Activated gamma-delta T cell treated with Interleukin-2 at 50 U/mL for 16 hours (primary cell): ENCODE measurements at regions not wholly inside any gene's neighbourhood (a gene's known extent, or its start where the extent isn't known, plus 50 kb on each side); places are given as distances from the start of the nearest gene placed in this dataset.

Experiments used
- DNase-seq: peaks from one replicate; pipeline ENCODE4 v3.0.0-alpha.2; 2020

GRCh38 chr14:97539884-97540283 is 742.7 kb downstream of the VRK1 start:
- DNase-seq: no peak

- no peak for DNase-seq
Measured at GRCh38 chr14:97543221-97543620, 746.0 kb downstream of the VRK1 start.

GRCh38 chr14:97543816-97544215 is 746.6 kb downstream of the VRK1 start:
- no peak for DNase-seq

GRCh38 chr14:97544571-97544970 is 747.4 kb downstream of the VRK1 start:
- DNase-seq: no peak

GRCh38 chr14:97546491-97547230 is 749.5 kb downstream of the VRK1 start:
- DNase-seq: no peak

- no peak for DNase-seq
Measured at GRCh38 chr14:97550463-97550862, 753.3 kb downstream of the VRK1 start.

GRCh38 chr14:97554597-97554996 is 757.4 kb downstream of the VRK1 start:
- no peak for DNase-seq

GRCh38 chr14:97564334-97564733 is 767.2 kb downstream of the VRK1 start:
- no peak for DNase-seq

- DNase-seq: no peak
Measured at GRCh38 chr14:97571201-97571600, 774.0 kb downstream of the VRK1 start.

- no peak for DNase-seq
Measured at GRCh38 chr14:97571866-97572555, 774.8 kb downstream of the VRK1 start.

- no peak for DNase-seq
Measured at GRCh38 chr14:97572583-97573458, 775.6 kb downstream of the VRK1 start.

GRCh38 chr14:97575677-97576076 is 778.5 kb downstream of the VRK1 start:
- DNase-seq: no peak

- no peak for DNase-seq
Measured at GRCh38 chr14:97578982-97579548, 781.9 kb downstream of the VRK1 start.

GRCh38 chr14:97581016-97581415 is 783.8 kb downstream of the VRK1 start:
- no peak for DNase-seq

- DNase-seq: no peak
Measured at GRCh38 chr14:97582022-97582421, 784.8 kb downstream of the VRK1 start.

GRCh38 chr14:97584528-97584927 is 787.3 kb downstream of the VRK1 start:
- no peak for DNase-seq

- DNase-seq: peak; percentile 33
Measured at GRCh38 chr14:97592341-97592980, 795.3 kb downstream of the VRK1 start.

- DNase-seq: no peak
Measured at GRCh38 chr14:97594306-97594705, 797.1 kb downstream of the VRK1 start.

- peak; percentile 76 for DNase-seq
Measured at GRCh38 chr14:97602438-97603117, 805.4 kb downstream of the VRK1 start.

GRCh38 chr14:97603201-97603600 is 806.0 kb downstream of the VRK1 start:
- DNase-seq: peak; percentile 56

- DNase-seq: no peak
Measured at GRCh38 chr14:97604731-97605130, 807.5 kb downstream of the VRK1 start.

GRCh38 chr14:97618401-97618800 is 821.2 kb downstream of the VRK1 start:
- DNase-seq: no peak
